Inferior parietal cortex (tissue), 1 donor: ENCODE measurements at regions not wholly inside any gene's neighbourhood (a gene's known extent, or its start where the extent isn't known, plus 50 kb on each side); places are given as distances from the start of the nearest gene placed in this dataset.

Source experiments
- DNase-seq: peaks from one replicate; pipeline ENCODE4 v3.0.0-alpha.2; 2016; ENCODE audit errors: extremely low spot score

GRCh38 chr1:175865041-175865766 lies 121.8 kb upstream of the TNR start:
- DNase-seq, result peak; percentile 91

GRCh38 chr1:175864625-175865024 lies 121.2 kb upstream of the TNR start:
- DNase-seq, result no peak

DNA sequence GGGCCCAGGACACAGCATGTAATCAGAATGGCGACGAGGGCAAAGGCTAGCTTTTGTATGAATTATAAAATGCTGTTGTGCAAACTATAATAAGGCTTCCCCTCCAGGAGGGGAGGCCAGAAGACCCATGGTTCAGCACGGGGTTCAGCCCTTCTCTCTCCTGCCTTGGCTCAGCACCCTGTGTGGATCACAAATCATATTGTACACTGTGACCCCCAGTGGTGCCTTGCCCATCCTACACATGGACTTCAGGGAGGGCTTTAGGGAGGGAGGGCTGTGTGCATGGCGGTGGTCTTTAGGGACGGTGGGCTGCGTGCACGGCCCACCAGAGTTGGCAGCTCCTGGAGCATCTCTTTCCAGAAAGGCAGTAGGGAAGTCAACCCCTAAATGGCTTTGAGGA lies 120.8 kb upstream of the TNR start:
- no peak for DNase-seq

DNA sequence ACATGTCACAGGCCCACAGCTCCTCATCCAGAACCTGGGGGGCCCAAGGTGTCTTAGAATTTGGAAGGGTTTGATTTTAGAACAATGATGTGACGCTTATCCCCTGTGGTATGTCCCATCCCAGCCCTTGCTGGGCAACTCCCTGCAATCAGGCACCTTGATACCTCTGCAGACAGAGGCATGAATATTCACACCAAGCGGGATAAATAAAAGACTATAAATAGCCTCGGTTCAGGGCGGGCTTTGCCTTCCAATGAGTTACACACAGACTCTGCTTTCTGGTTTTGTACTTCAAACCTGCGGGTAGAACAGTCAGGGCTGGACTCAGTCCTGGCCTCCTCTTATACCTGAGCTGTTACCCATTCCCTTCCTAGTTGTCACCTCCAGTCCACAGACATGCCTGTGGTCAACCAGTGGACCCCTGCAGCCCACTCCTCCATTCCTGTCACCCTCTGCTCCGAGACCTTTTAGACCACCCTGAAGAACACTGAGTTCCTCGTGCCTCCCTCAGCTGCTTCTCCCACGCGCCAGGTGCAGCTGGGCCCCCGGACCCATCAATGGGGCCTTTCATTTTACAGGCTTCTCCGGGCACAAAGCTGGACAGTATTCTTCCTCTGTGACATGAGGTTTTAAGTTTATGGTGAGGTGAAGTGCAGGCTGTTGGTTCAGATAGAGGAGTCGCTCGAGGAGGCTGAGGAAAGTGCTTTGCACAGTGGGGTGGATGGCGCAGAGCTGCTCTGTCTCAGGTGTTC lies 120.1 kb upstream of the TNR start:
- no peak for DNase-seq

GRCh38 chr1:175862408-175862807 lies 119.0 kb upstream of the TNR start:
- no peak for DNase-seq

DNA sequence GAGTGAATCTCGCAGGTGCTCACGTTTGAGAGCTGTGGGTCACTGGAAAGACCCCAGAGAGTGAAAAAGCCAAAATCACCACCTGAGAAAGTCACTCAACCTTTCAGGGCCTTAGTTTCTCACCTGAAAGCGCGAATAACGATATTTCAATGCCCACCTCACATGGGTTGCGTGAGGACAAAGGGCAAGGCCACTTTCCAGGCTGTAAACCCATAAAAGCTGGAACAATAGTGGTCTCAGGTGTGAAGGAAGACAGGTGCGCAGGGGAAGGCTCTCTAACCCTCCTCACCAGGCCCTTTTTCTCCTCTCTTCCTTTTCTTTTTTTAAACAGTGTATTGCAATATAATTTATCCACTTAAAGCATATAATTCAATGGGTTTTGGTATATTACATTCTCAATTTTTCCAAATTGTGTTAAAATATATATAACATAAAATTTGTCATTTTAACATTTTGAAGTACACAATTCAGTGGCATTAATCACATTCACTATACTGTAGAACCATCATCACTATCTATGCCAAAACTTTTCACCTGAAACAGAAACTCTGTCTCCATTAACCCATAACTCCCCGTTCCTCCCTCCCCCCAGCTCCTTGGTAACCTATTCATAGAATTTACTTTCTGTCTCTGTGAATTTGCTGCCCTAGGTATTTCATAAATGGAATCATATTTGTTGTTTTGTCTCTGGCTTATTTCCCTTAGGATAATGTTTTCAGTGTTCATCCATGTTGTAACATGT lies 118.4 kb upstream of the TNR start:
- DNase-seq, result no peak

DNA sequence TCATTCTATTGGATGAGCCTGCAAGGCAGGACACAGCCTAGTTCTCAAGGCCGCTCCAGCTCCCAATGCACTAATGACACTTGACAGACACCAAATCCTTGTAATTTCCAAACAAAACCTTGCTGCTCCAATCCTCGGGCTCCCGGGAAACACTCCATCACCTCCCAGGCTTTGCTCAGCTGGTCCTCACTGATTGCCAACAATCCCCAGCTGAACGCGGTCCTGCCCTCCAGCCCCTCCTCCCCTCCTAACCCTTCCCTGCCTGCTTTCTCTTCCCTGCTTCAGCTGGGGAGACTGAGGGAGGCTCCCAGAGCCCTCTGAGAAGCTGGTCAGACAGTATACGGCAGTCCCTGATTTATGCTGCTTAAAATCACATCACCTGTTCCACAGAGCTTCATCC lies 114.4 kb upstream of the TNR start:
- no peak for DNase-seq

DNA sequence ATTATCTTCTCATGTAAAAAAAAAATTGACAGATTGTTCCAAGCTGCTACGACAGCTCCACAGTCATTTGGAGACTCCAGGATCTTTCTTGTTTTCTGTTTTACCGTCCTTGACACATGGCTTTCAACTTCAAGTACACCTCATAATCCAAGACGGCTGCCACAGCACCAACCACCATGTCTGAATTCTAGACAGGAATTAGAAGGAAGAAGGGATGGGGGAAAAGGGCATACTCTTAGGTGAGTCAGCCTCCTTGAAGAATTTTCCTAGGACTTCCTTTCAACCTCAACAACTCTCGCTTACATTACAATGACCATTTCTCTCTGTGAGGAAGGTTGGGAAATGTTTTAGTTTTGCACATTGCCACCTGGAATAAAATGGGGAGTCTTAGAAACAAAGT lies 110.3 kb upstream of the TNR start:
- DNase-seq, result no peak

DNA sequence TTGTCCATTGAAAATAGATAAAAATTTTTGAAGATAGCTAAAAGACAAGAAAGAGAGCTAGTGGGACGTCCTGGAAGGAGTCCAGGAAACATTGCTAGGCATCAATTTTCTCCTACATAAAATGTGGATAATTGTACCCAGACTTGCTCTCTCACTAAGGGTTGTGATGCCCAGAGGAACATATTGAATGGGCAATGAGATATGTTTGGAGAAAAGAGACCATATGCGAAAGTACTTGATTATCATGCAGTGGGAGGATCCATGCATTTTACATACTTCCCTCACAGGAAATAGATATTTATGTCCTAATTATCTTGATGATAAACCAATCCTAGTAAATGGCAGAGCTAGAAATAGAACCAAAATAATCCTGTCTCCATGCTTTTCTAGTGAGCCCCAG lies 108.4 kb upstream of the TNR start:
- DNase-seq, result no peak

DNA sequence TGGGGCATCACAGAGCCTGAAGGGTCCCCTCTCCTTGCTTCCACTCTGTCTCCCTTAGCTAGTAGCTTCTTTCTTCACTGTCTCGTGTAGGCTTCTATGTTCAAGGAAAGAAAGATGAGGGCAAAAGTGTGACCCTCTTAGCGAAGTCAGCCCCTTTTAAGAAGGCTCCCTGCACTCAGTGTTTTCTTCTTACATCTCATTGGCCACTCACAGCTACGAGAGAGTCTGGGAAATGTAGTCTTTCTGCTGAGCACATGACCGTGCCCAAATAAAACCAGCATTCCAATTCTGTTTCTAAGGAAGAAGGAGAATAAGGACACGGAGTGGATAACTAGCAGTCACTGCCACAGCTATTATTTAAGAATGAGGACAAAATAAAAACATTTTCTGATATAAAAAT lies 104.9 kb upstream of the TNR start:
- DNase-seq, result peak; percentile 69

DNA sequence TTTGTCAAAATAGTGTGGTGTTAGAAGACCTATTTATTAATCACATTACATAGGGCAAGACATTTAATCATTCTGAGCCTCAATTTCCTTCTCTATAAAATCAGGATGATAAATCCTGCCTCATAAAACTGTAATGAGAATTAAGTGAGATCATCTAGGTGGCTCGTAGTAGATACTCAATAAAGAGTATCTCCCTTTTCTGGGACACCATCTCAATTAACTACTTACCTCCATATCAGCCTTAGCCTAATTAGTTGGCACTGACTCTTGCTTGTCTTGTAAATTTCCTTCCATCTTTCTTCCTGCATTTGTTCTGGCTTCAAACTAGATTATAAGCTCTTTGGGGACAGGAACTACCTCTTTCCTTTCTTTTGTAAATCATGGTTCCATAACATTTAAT lies 102.6 kb upstream of the TNR start:
- no peak for DNase-seq

DNA sequence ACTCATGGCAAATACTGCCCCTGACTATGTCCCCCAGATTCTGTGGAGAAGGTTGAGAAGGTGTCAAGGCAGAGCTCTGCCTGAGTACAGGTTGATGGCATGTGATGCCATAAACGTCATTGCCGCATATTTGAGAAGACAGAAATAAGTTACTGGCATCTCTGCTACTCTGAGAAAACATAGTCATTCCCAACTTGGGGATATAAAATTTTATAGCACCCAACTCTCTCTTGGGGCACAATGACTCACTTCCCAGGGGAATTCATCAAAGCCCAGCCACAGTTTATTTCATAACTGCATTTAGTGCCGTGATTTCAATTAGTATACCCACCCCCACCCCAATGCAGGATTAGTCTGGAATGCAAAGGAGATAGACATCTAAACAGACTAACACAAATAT lies 101.9 kb upstream of the TNR start:
- DNase-seq, result no peak

- no peak for DNase-seq
Observed at GRCh38 chr1:175844877-175845276, 101.5 kb upstream of the TNR start.

DNA sequence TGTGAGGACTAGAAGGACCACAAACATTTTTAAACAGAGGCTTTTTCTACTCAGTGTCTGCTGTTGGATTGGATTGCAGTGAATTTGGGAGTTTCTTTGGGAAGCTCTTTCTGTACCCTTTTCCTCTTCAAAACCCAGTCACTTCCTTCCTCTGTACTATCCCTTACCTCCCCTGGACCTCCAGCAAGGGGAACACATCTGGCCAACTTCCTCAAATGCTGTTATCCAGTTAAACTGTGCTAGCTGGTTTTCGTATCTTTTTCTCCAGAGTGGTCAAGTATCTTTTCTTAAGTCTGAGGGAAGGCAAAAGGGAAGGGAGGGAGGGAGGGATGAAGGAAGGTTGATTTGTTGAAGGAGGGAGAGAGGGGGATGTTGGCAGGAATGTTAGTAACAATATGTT lies 99.2 kb upstream of the TNR start:
- DNase-seq, result no peak

DNA sequence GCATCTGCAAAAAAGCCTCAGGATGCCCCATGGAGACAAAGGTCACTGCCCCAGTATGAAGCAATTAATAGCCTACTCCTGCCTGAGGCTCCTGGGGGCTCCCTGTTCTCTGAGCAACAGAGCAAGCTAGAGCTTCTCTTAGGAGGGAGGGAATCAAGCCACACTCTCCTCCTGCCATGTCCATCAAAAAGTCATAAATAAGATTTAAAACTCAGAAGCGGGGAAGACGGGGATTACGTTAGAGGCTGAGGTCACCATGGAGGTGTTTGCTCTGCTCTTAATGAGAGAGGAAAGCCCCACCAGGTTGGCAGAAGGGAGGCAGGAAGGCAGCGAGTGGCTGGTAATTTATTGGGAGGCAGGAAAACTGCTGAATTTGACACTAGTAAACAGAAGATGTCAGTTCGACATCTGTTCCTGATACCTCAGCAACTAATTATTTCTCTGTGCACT lies 98.4 kb upstream of the TNR start:
- no peak for DNase-seq

DNA sequence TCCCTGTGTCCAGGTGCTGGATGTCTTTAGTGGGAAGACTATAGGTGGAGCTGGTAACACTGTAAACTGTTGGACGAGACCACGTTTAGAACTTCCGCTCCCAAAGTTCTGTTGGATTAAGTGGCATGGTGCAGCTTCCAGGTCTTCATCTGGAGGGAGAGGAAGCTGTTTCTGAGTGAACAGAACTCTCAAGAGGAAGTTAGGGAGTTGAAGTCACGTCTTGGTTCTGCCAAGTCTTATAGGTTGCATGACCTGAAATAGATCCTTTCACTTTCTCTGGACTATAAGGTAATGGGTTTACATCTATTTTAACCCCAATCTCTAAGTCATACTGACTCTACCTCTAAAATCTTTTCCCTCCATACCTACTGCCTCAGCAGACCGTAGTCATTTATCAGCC lies 97.4 kb upstream of the TNR start:
- no peak for DNase-seq

DNA sequence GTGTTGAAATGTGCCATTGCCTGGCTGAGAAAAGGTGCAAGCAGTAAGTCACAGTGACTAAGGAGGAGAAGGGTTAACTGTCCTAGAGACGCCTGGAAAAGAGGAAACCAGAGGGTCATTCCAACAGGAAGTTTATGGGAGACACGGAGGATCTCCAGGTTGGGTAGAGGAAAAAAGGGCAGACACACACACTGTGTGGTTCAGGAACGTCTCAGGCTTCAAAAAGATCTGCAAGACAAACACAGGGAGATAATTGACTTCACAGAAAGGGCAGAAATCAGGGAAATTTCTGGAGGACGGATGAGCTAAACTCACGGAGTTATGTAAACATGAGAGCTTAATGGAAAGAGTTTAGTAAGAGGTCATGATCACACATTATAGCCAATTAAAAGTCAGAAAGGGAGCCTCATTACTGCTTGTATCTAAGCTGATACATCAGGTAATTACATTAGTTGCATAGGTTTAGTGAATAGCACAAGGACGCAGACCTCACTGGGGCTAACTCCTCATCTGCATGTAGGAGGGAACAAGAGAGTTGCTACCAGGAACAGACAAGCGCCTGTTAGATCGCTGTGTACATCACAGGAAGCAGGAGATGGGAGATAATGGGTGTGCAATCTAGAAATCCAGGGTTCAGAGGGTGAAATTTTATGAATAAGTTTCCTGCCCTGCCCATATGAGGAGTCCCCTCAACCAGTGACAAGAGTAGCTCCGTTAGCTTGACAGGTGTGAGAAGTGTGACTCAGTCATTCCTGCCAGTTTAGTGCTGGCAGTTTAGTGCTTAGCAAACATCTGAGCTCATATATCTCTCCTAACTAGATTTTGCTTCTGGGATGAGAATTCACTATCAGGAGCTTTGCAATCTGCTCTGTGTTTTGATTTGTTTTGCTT lies 96.6 kb upstream of the TNR start:
- no peak for DNase-seq

- DNase-seq, result no peak
Observed at GRCh38 chr1:175834597-175834996, 91.2 kb upstream of the TNR start.

GRCh38 chr1:175833951-175834350 lies 90.6 kb upstream of the TNR start:
- DNase-seq, result no peak

GRCh38 chr1:175833502-175833901 lies 90.1 kb upstream of the TNR start:
- DNase-seq, result no peak

- DNase-seq, result no peak
Observed at GRCh38 chr1:175830500-175830899, 87.1 kb upstream of the TNR start.

DNA sequence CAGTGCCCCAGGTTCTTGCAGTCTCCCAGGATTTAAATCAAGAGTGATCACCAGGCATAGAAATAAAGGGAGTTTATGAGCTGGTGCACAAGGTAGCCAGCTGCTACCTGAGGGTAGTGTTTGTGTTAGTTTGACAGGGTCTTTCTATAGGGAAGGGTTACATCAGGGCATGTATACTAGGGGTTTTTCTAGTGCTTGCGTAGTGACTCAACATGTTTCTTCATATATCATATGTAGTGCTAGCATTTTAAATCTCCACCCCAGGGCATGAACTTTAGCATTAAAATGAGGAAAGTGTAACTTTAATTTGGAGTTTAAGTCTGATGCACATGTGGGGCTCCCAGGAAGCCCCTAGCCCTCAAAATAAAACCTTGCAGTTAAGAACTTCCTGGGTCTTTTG lies 86.5 kb upstream of the TNR start:
- no peak for DNase-seq
